H1 (cell line): ENCODE measurements at regions not wholly inside any gene's neighbourhood (a gene's known extent, or its start where the extent isn't known, plus 50 kb on each side); places are given as distances from the start of the nearest gene placed in this dataset.

Experiments
- CHD7 ChIP-seq: fragments of 300-600 bp; sonication (generic); IDR thresholded peaks from 2 replicates; pipeline ENCODE4 v1.7.1; 2012; ENCODE audit warnings: low read length, moderate library complexity, mild to moderate bottlenecking, inconsistent platforms; ENCODE audit not compliant: insufficient replicate concordance
- CTCF ChIP-seq, 3 experiments: IDR thresholded peaks; 1 replicate in 2 of 3; 2 replicates in 1 of 3; pipeline versions ENCODE4 v1.5.1 to v1.6.1; 2011; ENCODE audit warnings: low read length in 3 of 3, mild to moderate bottlenecking in 3 of 3, inconsistent platforms in 2 of 3, low read depth in 1 of 3, moderate library complexity in 1 of 3; ENCODE audit not compliant: insufficient read depth in 1 of 3; ENCODE audit errors: control extremely low read depth in 1 of 3
- EGR1 ChIP-seq: IDR thresholded peaks from 2 replicates; pipeline ENCODE4 v1.6.1; 2011; ENCODE audit warnings: low read depth, low read length, borderline replicate concordance
- GABPA ChIP-seq: IDR thresholded peaks from 2 replicates; pipeline ENCODE4 v1.6.1; 2011; ENCODE audit warnings: mild to moderate bottlenecking, low read length, moderate library complexity, borderline replicate concordance; ENCODE audit not compliant: insufficient read depth
- NANOG ChIP-seq: IDR thresholded peaks from 2 replicates; pipeline ENCODE4 v1.6.1; 2011; ENCODE audit warnings: low read length, low read depth, mild to moderate bottlenecking, inconsistent platforms; ENCODE audit not compliant: insufficient read depth, poor library complexity, severe bottlenecking
- POU5F1 ChIP-seq: IDR thresholded peaks from 2 replicates; pipeline ENCODE4 v1.6.1; 2011; ENCODE audit warnings: low read depth, mild to moderate bottlenecking, low read length, moderate library complexity
- RFX5 ChIP-seq: IDR thresholded peaks from 2 replicates; pipeline ENCODE4 v1.6.1; 2011; ENCODE audit warnings: low read depth, low read length, improper control_type of control experiment, borderline replicate concordance
- TEAD4 ChIP-seq: IDR thresholded peaks from 2 replicates; pipeline ENCODE4 v1.6.1; 2012; ENCODE audit warnings: low read depth, low read length, inconsistent platforms, mixed read lengths

- TF ChIP-seq CHD7 (no peak), POU5F1 (no peak), NANOG (no peak), GABPA (no peak), TEAD4 (no peak), CTCF (IDR thresholded peaks at IDR 0.05; ENCODE audit: control extremely low read depth in 1 of 3, insufficient read depth in 1 of 3, low read depth in 1 of 3, low read length in 3 of 3) (no peak), EGR1 (no peak), RFX5 (no peak)
These were observed 410.9 kb downstream of the TCERG1L start (continued) for GRCh38 chr10:130900441-130901160.
